ENCODE measurements at regions not wholly inside any gene's neighbourhood (a gene's known extent, or its start where the extent isn't known, plus 50 kb on each side); places are given as distances from the start of the nearest gene placed in this dataset.

DNA sequence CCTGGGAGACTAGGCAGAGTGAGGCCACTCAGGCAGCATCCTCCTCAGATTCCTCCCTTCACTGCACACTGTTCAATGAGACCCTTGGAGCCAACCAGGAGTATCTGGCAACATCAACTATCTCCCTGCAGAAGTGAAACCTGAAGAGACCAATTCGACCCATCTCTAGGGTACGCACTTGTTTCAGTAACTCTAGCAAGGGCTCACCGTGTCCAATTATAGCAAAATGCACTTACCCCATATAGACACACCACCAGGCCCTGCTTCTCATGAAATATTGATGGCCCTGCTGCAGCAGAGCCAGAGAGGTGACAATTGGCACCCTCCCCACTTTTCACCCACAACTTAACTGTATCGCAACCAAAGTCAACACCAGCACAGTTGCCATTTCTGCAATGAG lies 196.1 kb upstream of the IGF1R start:
- no peaks in the 10 kb centered on the region for H3K4me1 ChIP-seq (ENCODE audit: insufficient read depth, poor library complexity, severe bottlenecking)
- no peaks in the 10 kb centered on the region for H3K9me3 ChIP-seq (ENCODE audit: severe bottlenecking)
- H3K4me3 ChIP-seq (ENCODE audit: severe bottlenecking): no peak overlapping the region
- H3K36me3 ChIP-seq (ENCODE audit: low read depth): no peaks in the 10 kb centered on the region
- ATAC-seq (ENCODE audit: low read depth) (no peak), DNase-seq (ENCODE audit: low spot score) (no peak)
- TF ChIP-seq, protein P1, sequence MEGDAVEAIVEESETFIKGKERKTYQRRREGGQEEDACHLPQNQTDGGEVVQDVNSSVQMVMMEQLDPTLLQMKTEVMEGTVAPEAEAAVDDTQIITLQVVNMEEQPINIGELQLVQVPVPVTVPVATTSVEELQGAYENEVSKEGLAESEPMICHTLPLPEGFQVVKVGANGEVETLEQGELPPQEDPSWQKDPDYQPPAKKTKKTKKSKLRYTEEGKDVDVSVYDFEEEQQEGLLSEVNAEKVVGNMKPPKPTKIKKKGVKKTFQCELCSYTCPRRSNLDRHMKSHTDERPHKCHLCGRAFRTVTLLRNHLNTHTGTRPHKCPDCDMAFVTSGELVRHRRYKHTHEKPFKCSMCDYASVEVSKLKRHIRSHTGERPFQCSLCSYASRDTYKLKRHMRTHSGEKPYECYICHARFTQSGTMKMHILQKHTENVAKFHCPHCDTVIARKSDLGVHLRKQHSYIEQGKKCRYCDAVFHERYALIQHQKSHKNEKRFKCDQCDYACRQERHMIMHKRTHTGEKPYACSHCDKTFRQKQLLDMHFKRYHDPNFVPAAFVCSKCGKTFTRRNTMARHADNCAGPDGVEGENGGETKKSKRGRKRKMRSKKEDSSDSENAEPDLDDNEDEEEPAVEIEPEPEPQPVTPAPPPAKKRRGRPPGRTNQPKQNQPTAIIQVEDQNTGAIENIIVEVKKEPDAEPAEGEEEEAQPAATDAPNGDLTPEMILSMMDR (IDR thresholded peaks at IDR 0.05; ENCODE audit: poor library complexity, severe bottlenecking): no peak
- H3K27ac ChIP-seq (ENCODE audit: poor library complexity, severe bottlenecking): no peak overlapping the region
- H3K27me3 ChIP-seq (ENCODE audit: insufficient read depth, poor library complexity, severe bottlenecking): no peaks in the 10 kb centered on the region

DNA sequence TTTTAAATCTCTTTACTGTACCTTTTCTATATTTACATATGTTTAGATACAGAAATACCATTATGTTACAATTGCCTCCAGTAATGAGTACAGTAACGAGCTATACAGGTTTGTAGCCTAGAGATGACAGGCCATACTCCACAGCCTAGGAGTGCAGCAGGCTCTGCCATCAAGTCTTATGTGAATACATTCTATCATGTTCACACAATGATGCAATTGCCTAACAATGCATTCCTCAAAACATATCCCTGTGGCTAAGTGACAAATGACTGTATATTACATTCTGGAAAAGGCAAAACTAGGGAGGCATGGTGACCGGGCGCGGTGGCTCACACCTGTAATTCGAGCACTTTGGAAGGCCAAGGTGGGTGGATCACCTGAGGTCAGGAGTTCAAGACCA lies 192.4 kb upstream of the IGF1R start:
- Histone ChIP-seq H3K4me1 (ENCODE audit: insufficient read depth, poor library complexity, severe bottlenecking) (no peaks in the 10 kb centered on the region), H3K9me3 (ENCODE audit: severe bottlenecking) (no peaks in the 10 kb centered on the region), H3K36me3 (ENCODE audit: low read depth) (no peaks in the 10 kb centered on the region), H3K4me3 (ENCODE audit: severe bottlenecking) (no peak overlapping the region), H3K27ac (ENCODE audit: poor library complexity, severe bottlenecking) (no peak overlapping the region), H3K27me3 (ENCODE audit: insufficient read depth, poor library complexity, severe bottlenecking) (peaks cover 15% of the 10 kb centered on the region)
- TF ChIP-seq, protein P1 (IDR thresholded peaks at IDR 0.05; ENCODE audit: poor library complexity, severe bottlenecking): no peak
- DNase-seq (ENCODE audit: low spot score) (no peak), ATAC-seq (ENCODE audit: low read depth) (peak; percentile 41; the same call in 1 of the 3 replicates)

DNA sequence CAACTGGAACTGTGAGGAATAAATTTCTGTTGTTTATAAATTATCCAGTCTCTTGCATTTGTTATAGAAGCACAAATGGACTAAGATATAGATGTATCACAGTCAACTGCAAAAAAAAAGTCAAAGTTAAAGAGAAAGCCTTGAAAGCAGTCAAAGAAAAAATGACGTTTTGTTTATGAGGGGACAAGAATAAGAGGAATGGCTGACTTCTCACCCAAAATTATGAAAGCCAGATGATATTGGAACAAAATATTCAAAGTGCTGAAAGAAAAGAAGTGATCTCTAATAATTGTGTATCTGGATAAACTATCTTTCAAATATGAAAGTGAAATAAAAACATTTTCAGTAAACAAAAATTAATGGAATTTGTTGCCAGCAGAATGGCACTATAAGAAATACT lies 171.8 kb upstream of the IGF1R start:
- Histone ChIP-seq H3K4me1 (ENCODE audit: insufficient read depth, poor library complexity, severe bottlenecking) (no peaks in the 10 kb centered on the region), H3K27me3 (ENCODE audit: insufficient read depth, poor library complexity, severe bottlenecking) (no peaks in the 10 kb centered on the region), H3K36me3 (ENCODE audit: low read depth) (no peaks in the 10 kb centered on the region), H3K4me3 (ENCODE audit: severe bottlenecking) (no peak overlapping the region), H3K9me3 (ENCODE audit: severe bottlenecking) (peaks cover 12% of the 10 kb centered on the region), H3K27ac (ENCODE audit: poor library complexity, severe bottlenecking) (no peak overlapping the region)
- DNase-seq (ENCODE audit: low spot score) (no peak), ATAC-seq (ENCODE audit: low read depth) (no peak)
- TF ChIP-seq, protein P1 (IDR thresholded peaks at IDR 0.05; ENCODE audit: poor library complexity, severe bottlenecking): no peak

DNA sequence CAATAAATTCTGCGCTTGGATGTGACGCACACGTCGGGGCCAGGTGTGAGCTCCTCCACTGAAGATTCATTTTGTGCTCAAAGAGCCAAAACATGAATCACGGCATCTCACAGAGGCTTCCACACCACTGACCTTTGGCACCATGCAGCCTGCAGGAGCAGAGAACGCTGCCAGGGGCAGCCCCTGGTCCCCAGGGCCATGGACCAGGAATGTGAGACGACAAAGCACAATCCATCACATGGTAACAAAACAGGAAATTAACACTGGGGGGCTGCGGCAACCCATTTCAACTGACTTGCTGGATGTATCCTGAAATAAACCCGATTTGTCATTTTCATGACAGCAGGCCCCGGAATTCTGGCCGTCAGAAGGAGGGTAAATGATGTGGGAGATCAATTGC lies 167.5 kb upstream of the IGF1R start:
- Histone ChIP-seq H3K27ac (ENCODE audit: poor library complexity, severe bottlenecking) (no peak overlapping the region), H3K36me3 (ENCODE audit: low read depth) (no peaks in the 10 kb centered on the region), H3K9me3 (ENCODE audit: severe bottlenecking) (peaks cover 12% of the 10 kb centered on the region), H3K4me1 (ENCODE audit: insufficient read depth, poor library complexity, severe bottlenecking) (no peaks in the 10 kb centered on the region), H3K27me3 (ENCODE audit: insufficient read depth, poor library complexity, severe bottlenecking) (no peaks in the 10 kb centered on the region), H3K4me3 (ENCODE audit: severe bottlenecking) (no peak overlapping the region)
- TF ChIP-seq, protein P1 (IDR thresholded peaks at IDR 0.05; ENCODE audit: poor library complexity, severe bottlenecking): no peak
- ATAC-seq (ENCODE audit: low read depth): no peak
- DNase-seq (ENCODE audit: low spot score): no peak

DNA sequence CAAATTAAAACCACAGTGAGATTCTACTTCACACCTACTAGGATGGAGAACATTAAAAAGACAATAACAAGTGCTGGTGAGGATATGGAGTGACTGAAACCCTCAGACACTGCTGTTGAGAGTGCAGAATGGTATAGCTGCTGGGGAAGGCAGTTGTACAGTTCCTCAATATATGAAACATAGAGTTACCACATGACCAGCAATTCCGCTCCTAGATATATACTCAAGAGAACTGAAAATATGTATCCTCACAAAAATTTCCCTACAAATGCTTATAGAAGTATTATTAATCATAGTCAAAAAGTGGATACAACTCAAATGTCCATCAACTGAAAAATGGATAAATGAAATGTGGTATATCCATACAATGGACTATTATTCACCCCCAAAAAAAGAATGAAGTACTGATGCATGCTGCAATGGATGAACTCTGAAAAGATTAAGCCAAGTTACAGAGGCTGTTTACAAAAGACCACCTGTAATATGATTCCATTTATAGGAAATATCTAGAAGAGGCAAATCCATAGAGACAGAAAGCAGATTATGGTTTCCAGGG lies 164.7 kb upstream of the IGF1R start:
- Histone ChIP-seq H3K4me1 (ENCODE audit: insufficient read depth, poor library complexity, severe bottlenecking) (no peaks in the 10 kb centered on the region), H3K4me3 (ENCODE audit: severe bottlenecking) (no peak overlapping the region), H3K27me3 (ENCODE audit: insufficient read depth, poor library complexity, severe bottlenecking) (no peaks in the 10 kb centered on the region), H3K27ac (ENCODE audit: poor library complexity, severe bottlenecking) (no peak overlapping the region), H3K36me3 (ENCODE audit: low read depth) (no peaks in the 10 kb centered on the region), H3K9me3 (ENCODE audit: severe bottlenecking) (no peaks in the 10 kb centered on the region)
- ATAC-seq (ENCODE audit: low read depth) (no peak), DNase-seq (ENCODE audit: low spot score) (no peak)
- TF ChIP-seq, protein P1 (IDR thresholded peaks at IDR 0.05; ENCODE audit: poor library complexity, severe bottlenecking): no peak
